Ectodermal cell (in vitro differentiated cells): ENCODE measurements at regions not wholly inside any gene's neighbourhood (a gene's known extent, or its start where the extent isn't known, plus 50 kb on each side); places are given as distances from the start of the nearest gene placed in this dataset.

Experiments used
- H3K27ac ChIP-seq: 2 replicates; pipeline ENCODE4 v1.7.0; 2013; ENCODE audit warnings: mild to moderate bottlenecking, low read depth, low read length; ENCODE audit not compliant: insufficient read depth, poor library complexity, severe bottlenecking
- H3K27me3 ChIP-seq: 2 replicates; pipeline ENCODE4 v1.7.0; 2013; ENCODE audit warnings: mild to moderate bottlenecking, low read length; ENCODE audit not compliant: insufficient read depth, control insufficient read depth, poor library complexity, severe bottlenecking
- H3K36me3 ChIP-seq: one replicate; pipeline ENCODE4 v1.7.0; 2013; ENCODE audit warnings: low read length; ENCODE audit not compliant: control insufficient read depth, insufficient read depth
- H3K4me1 ChIP-seq: one replicate; pipeline ENCODE4 v1.7.0; 2013; ENCODE audit warnings: low read length; ENCODE audit not compliant: control insufficient read depth, insufficient read depth
- H3K4me3 ChIP-seq: 2 replicates; pipeline ENCODE4 v1.7.0; 2013; ENCODE audit warnings: low read depth, low read length, control low read depth; ENCODE audit not compliant: insufficient read depth
- H3K9me3 ChIP-seq: 2 replicates; pipeline ENCODE4 v1.7.0; 2013; ENCODE audit warnings: mild to moderate bottlenecking, low read length, moderate library complexity; ENCODE audit not compliant: control insufficient read depth
- WGBS, 2 experiments: methylation state at CpG; one replicate each; pipeline ENCODE4 v1.1.7; 2013; ENCODE audit warnings: missing lambda C conversion rate in 2 of 2; 5-methylcytosine and 5-hydroxymethylcytosine counted together

- Histone ChIP-seq H3K4me1 (no peaks in the 10 kb centered on the region), H3K27ac (no peak overlapping the region), H3K36me3 (no peaks in the 10 kb centered on the region), H3K27me3 (no peaks in the 10 kb centered on the region), H3K9me3 (no peaks in the 10 kb centered on the region), H3K4me3 (no peak overlapping the region)
- WGBS, 2 experiments, result 89 to 90% methylated on average over 5 of the region's 5 CpGs
These were observed 706.2 kb upstream of the GJE1 start for GRCh38 chr6:141426400-141426980.

DNA sequence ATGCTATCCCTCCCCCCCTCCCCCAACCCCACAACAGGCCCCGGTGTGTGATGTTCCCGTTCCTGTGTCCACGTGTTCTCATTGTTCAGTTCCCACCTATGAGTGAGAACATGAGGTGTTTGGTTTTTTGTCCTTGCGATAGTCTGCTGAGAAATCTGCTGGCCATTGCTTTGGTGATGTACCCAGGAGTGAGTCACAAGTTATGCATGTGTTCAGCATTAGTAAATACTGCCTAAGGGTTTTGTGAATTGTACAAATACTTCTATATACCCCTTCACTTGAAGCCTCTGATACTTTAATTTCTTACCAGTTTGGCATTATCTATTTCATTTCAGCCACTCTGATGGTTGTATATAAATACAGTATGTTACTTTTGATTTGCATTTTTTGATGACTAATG is 711.3 kb upstream of the GJE1 start:
- no peaks in the 10 kb centered on the region for H3K9me3 ChIP-seq
- no peaks in the 10 kb centered on the region for H3K27me3 ChIP-seq
- H3K36me3 ChIP-seq, result no peaks in the 10 kb centered on the region
- no peak overlapping the region for H3K4me3 ChIP-seq
- no peaks in the 10 kb centered on the region for H3K4me1 ChIP-seq
- H3K27ac ChIP-seq, result no peak overlapping the region
- WGBS, 2 experiments, result 85 to 96% methylated on average over 3 to 4 of the region's 4 CpGs

GRCh38 chr6:141418076-141418475 is 714.6 kb upstream of the GJE1 start:
- no peak overlapping the region for H3K4me3 ChIP-seq
- no peak overlapping the region for H3K27ac ChIP-seq

DNA sequence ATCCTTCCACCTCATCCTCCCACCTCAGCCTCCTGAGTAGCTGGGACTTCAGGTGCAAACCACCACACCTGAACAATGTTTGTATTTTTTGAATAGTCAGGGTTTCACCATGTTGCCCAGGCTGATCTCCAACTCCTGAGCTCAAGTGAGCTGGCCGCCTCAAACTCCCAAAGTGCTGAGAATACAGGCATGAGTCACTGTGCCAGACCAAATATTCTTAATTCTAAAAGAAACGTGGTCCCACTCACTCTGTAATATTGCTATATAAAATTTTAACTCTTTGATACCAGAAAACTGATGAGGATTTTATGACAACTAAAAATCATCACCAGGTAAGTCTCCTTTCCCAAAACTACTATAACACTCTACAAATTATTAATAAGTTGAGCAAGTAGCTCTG is 716.8 kb upstream of the GJE1 start:
- Histone ChIP-seq H3K27ac (no peak overlapping the region), H3K4me1 (no peaks in the 10 kb centered on the region), H3K9me3 (no peaks in the 10 kb centered on the region), H3K4me3 (no peak overlapping the region), H3K27me3 (no peaks in the 10 kb centered on the region), H3K36me3 (no peaks in the 10 kb centered on the region)
- WGBS, 2 experiments, result 63 to 74% methylated on average over 1 to 2 of the region's 2 CpGs

More at GRCh38 chr6:141418076-141418475, 714.6 kb upstream of the GJE1 start:
- H3K9me3 ChIP-seq, result no peaks in the 10 kb centered on the region
- H3K4me1 ChIP-seq, result no peaks in the 10 kb centered on the region
- H3K36me3 ChIP-seq, result no peaks in the 10 kb centered on the region
- no peaks in the 10 kb centered on the region for H3K27me3 ChIP-seq
- WGBS, 2 experiments, result 95 to 97% methylated on average over 3 to 4 of the region's 7 CpGs

DNA sequence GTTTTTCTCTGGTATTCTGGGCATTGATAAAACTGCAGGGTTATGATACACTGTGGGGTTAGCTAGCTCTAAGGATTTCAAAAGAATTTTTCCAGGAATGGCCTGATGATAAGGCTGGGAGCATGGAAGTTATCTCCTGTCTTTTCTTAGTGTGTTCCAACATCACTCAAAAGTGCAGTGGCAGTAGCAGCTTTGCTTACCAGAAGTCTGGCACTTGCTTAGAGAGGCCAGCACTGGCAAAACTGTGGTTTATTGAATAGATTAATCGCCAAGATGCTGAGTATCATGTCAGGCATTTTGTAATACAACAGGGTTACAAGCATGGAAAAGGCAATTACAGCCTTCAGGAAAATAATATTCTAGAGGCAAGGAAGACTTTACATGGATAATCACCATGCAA is 719.5 kb upstream of the GJE1 start:
- no peaks in the 10 kb centered on the region for H3K4me1 ChIP-seq
- H3K36me3 ChIP-seq, result no peaks in the 10 kb centered on the region
- no peak overlapping the region for H3K4me3 ChIP-seq
- no peaks in the 10 kb centered on the region for H3K27me3 ChIP-seq
- no peaks in the 10 kb centered on the region for H3K9me3 ChIP-seq
- 94 to 100% methylated on average over 1 of the region's 1 CpG for WGBS, 2 experiments
- H3K27ac ChIP-seq, result no peak overlapping the region

GRCh38 chr6:141406761-141407160 is 726.0 kb upstream of the GJE1 start:
- Histone ChIP-seq H3K36me3 (no peaks in the 10 kb centered on the region), H3K27me3 (no peaks in the 10 kb centered on the region), H3K4me1 (no peaks in the 10 kb centered on the region), H3K27ac (no peak overlapping the region), H3K9me3 (no peaks in the 10 kb centered on the region), H3K4me3 (no peak overlapping the region)
- 89 to 92% methylated on average over 1 of the region's 1 CpG for WGBS, 2 experiments

DNA sequence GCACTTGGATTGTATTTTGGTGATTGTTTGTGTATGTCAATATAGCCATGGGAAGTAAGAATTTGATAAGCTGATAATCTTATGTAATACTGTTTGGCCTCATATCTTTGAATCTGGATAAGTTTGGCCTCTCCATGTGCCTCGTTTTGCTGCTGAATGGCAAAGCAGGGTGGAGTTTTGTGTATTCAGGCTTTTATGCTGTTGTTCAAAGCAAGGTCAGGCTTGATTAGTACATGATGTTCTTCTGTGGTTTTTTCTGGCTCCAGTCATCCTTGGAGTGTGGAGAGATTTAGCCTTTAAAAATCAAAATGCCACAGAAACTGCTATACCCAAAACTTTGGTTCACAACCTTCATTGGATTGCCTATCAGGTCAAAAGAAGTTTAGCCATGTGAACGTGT is 728.9 kb upstream of the GJE1 start:
- no peaks in the 10 kb centered on the region for H3K4me1 ChIP-seq
- 93 to 95% methylated on average over 2 of the region's 2 CpGs for WGBS, 2 experiments
- H3K36me3 ChIP-seq, result no peaks in the 10 kb centered on the region
- H3K4me3 ChIP-seq, result no peak overlapping the region
- H3K9me3 ChIP-seq, result no peaks in the 10 kb centered on the region
- no peaks in the 10 kb centered on the region for H3K27me3 ChIP-seq
- H3K27ac ChIP-seq, result no peak overlapping the region

DNA sequence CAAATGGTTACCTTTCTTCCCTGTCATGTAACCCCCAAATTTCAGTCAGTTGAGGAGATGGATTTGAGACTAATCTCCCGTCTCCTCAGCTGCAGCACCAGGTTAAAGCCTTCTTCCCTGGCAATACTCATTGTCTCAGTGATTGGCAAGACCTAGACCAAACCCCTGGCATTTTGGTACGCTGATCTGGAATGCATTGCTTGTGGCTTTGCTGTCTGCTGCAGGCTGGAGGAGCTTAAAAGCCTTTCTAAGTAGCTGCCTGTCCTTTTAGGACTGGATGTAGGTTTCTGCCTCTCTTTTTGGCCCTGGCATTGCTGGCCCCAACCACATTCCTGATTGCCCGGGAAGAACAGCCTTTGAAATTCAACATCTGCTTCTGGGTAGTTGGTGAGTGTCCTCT is 729.6 kb upstream of the GJE1 start:
- H3K27me3 ChIP-seq, result no peaks in the 10 kb centered on the region
- 93 to 95% methylated on average over 3 of the region's 3 CpGs for WGBS, 2 experiments
- no peak overlapping the region for H3K27ac ChIP-seq
- H3K9me3 ChIP-seq, result no peaks in the 10 kb centered on the region
- H3K36me3 ChIP-seq, result no peaks in the 10 kb centered on the region
- no peaks in the 10 kb centered on the region for H3K4me1 ChIP-seq
- H3K4me3 ChIP-seq, result no peak overlapping the region

DNA sequence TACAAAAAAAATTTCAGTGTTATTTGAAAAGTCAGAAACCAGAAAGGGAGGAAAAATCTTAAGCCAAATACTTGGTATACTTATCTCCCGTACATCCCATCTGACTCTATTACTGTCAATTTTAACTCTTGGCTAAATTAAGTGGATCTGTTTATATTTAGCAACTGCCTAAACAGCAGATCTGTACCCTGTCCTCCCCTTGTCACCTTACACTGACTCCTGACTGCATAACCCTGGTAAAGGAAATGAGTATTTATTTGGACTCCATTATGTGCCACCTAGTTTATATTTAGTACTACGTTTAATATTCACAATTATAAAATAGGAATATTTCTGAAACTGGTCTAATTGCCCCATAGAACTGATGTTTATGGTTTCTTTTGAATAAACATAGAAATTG is 730.2 kb upstream of the GJE1 start:
- WGBS, 2 experiments, result 80% methylated on average over 2 of the region's 2 CpGs; no CpG with 5 or more reads in 1 of the 2 experiments
- Histone ChIP-seq H3K4me3 (no peak overlapping the region), H3K9me3 (no peaks in the 10 kb centered on the region), H3K27ac (no peak overlapping the region), H3K36me3 (no peaks in the 10 kb centered on the region), H3K27me3 (no peaks in the 10 kb centered on the region), H3K4me1 (no peaks in the 10 kb centered on the region)

GRCh38 chr6:141401851-141402250 is 730.9 kb upstream of the GJE1 start:
- Histone ChIP-seq H3K9me3 (no peaks in the 10 kb centered on the region), H3K4me3 (no peak overlapping the region), H3K36me3 (no peaks in the 10 kb centered on the region), H3K27me3 (no peaks in the 10 kb centered on the region), H3K4me1 (no peaks in the 10 kb centered on the region), H3K27ac (no peak overlapping the region)
- 93 to 97% methylated on average over 3 of the region's 3 CpGs for WGBS, 2 experiments

- Histone ChIP-seq H3K4me3 (no peak overlapping the region), H3K27me3 (no peaks in the 10 kb centered on the region), H3K9me3 (no peaks in the 10 kb centered on the region), H3K4me1 (no peaks in the 10 kb centered on the region), H3K27ac (no peak overlapping the region), H3K36me3 (no peaks in the 10 kb centered on the region)
- WGBS, 2 experiments, result 90 to 95% methylated on average over 4 of the region's 4 CpGs
These were observed 731.6 kb upstream of the GJE1 start for GRCh38 chr6:141401168-141401567.
